ENCODE measurements at regions not wholly inside any gene's neighbourhood (a gene's known extent, or its start where the extent isn't known, plus 50 kb on each side); places are given as distances from the start of the nearest gene placed in this dataset.

DNA sequence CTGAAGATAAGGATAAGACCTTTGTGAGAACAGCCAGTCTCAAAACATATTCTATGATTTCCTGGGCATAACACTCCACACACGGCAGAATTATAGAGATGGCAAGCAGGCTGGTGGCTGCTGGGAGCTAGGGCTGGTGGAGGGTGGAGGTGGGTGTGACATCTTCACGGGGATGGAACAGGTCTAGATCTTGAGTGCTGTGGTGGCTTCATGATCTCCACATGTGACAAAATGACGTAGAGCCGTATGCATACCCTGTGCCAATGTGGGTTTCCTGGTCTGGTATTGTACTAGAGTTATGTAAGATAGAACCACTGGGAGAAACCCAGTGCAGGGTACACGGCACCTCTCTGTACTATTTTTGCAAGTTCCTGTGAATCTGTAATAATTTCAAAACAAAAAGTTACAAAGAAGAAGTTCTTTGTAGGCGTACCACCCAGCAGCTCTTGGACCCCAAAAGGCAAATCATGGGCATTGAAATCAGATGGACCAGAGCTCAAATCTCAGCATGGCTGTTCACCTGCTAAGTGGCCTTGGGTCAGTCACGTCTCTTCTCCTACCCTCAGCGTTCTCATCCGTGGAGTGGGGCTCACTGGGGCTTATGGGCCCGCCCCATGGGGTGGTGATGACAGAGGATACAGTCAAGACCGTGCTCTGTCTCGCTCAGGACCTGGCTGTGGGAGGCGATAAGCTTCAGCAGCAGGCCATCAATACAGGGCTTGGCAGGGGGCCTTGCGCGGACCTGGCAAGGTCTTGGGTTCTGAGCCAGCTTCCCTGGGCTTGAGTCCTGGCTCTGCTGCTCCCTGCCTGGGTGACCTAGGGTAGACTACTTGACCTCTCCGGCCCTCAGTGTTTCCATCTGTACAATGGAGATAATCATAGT is 74.7 kb upstream of the UNC5A start:
- Histone ChIP-seq H3K27me3 (ENCODE audit: control insufficient read depth in 1 of 2, insufficient read depth in 2 of 2, low read length in 2 of 2) (peaks cover 0 to 6% of the 10 kb centered on the region in 2 donors), H3K27ac (ENCODE audit: low read depth, low read length) (no peak overlapping the region), H3K36me3 (ENCODE audit: insufficient read depth, low read length) (no peaks in the 10 kb centered on the region), H3K9me3 (ENCODE audit: low read length) (no peaks in the 10 kb centered on the region), H3K4me1 (ENCODE audit: insufficient read depth, low read length) (no peaks in the 10 kb centered on the region), H3K4me3 (ENCODE audit: low read depth in 1 of 2, low read length in 2 of 2) (no peak overlapping the region), H3K9ac (ENCODE audit: low read length) (no peak overlapping the region)

DNA sequence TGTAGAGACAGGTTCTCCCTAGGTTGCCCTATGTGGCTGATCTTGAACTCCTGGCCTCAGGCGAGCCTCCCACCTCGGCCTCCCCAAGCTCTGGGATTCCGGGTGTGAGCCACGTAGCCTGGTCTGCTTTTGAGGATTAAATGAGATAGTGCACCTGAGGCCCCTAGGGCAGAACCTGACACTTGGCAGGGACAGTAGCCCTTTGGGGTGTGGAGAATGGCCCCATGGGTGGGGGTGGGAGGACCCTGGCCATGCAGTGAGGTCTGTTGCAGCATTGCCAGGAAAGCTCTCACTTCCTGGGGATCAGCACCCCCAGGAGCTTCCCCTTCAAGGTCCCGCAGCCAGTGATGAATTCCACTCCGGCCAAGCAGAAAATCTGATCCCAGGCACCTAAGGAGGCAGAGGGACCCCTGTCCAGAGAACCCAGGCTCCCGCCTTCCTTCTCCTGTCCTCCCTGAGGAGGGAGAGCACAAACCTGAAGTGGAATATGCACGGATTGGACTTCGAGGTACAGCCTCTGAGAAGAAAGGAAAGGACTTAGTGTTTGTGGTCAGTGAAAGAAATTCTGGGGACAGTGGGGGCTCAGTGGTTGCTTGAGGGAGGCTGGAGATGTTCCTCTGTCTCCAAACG is 73.9 kb upstream of the UNC5A start:
- H3K27ac ChIP-seq (ENCODE audit: low read depth, low read length) = no peak overlapping the region
- no peaks in the 10 kb centered on the region for H3K36me3 ChIP-seq (ENCODE audit: insufficient read depth, low read length)
- H3K9ac ChIP-seq (ENCODE audit: low read length) = no peak overlapping the region
- no peaks in the 10 kb centered on the region for H3K4me1 ChIP-seq (ENCODE audit: insufficient read depth, low read length)
- H3K9me3 ChIP-seq (ENCODE audit: low read length) = no peaks in the 10 kb centered on the region
- H3K4me3 ChIP-seq (ENCODE audit: low read depth in 1 of 2, low read length in 2 of 2) = no peak overlapping the region
- peaks cover 5 to 6% of the 10 kb centered on the region in 2 donors for H3K27me3 ChIP-seq (ENCODE audit: control insufficient read depth in 1 of 2, insufficient read depth in 2 of 2, low read length in 2 of 2)

DNA sequence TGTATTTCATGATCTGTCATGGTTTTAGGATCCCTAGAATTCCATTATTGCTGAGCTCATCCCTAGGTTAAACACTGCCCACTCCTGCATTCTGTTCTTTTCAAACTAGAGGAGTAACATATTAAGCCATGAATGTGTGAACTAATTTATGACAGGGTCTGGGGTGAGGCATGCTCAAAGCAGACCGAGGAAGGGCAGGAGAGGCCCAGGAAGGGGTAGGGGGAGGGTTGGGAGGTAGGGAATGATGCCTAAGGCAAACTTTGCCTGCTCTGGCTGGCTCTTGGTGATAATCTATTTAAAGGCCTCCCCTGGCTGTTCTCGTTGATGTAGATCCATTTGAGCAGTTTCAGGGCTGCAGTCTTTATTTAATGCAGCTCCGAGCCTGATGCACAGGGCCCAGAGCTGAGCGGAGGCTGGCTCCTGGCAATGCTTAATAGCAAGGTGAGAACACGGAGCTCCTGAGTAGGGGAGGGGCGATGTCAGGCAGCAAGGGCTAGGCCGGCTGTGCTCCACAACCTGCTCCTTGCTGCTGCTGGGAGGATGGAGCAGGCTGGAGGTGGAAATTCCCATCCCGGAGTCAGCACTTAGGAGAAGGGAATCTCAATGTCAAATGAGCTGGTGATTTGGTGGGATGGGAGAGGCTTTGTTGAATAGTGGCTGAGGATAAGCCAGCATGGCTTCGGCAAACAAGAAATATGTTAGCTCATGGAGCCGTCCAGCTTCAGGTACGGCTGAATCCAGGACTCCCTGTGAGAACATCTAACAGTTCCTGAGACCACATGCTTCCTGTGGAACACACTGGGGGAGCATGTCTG is 73.2 kb upstream of the UNC5A start:
- no peaks in the 10 kb centered on the region for H3K4me1 ChIP-seq (ENCODE audit: insufficient read depth, low read length)
- H3K27me3 ChIP-seq (ENCODE audit: control insufficient read depth in 1 of 2, insufficient read depth in 2 of 2, low read length in 2 of 2) = peaks cover 5 to 9% of the 10 kb centered on the region in 2 donors

DNA sequence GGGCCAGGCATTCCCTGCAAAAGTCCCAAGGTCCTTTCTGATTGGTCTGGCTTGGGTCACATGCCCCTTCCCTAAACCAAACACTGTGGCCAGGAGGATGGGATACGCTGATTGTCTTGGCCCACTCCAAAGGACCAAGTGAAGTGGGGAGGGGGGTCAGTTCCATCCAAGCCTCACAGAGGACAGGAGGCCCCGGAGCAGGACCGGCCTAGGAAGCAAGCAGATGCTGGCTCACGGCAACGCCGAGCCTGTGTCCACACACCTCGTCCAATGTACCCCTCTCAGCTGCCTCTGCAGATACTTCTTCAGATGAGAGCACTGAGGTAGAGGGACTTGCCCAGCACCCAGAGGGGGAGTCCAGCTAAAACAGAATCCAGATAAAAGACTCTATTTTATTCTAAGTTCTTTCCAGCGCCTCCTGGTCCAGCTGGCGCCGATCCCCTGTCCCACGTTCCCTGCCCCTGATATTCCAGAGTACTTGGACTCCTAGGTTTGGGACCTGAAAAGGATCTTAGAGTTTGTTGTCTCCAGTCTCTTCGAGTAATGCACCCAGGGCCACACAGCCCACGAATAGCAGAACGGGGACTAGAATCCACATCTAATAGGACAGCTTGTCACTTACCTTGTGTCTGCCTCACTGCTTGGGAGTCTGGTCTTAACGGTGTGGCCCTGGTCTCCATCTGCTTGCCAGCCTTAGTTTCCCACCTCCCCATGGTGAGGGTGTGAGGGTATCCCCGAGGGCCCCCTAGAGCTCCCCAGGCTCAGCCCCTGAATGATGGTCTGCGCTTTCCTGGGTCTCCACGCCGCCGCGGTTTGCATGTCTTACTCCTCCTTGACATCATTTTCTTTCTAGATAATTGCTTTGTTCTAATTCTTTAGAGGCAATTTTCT is 72.4 kb upstream of the UNC5A start:
- Histone ChIP-seq H3K4me1 (ENCODE audit: insufficient read depth, low read length) (no peaks in the 10 kb centered on the region), H3K9me3 (ENCODE audit: low read length) (no peaks in the 10 kb centered on the region), H3K9ac (ENCODE audit: low read length) (no peak overlapping the region), H3K4me3 (ENCODE audit: low read depth in 1 of 2, low read length in 2 of 2) (no peak overlapping the region), H3K27me3 (ENCODE audit: control insufficient read depth in 1 of 2, insufficient read depth in 2 of 2, low read length in 2 of 2) (peaks cover 5 to 10% of the 10 kb centered on the region in 2 donors), H3K36me3 (ENCODE audit: insufficient read depth, low read length) (no peaks in the 10 kb centered on the region), H3K27ac (ENCODE audit: low read depth, low read length) (no peak overlapping the region)

More for the DNA sequence above, 73.2 kb upstream of the UNC5A start:
- Histone ChIP-seq H3K36me3 (ENCODE audit: insufficient read depth, low read length) (no peaks in the 10 kb centered on the region), H3K9ac (ENCODE audit: low read length) (no peak overlapping the region), H3K9me3 (ENCODE audit: low read length) (no peaks in the 10 kb centered on the region), H3K4me3 (ENCODE audit: low read depth in 1 of 2, low read length in 2 of 2) (no peak overlapping the region), H3K27ac (ENCODE audit: low read depth, low read length) (no peak overlapping the region)

DNA sequence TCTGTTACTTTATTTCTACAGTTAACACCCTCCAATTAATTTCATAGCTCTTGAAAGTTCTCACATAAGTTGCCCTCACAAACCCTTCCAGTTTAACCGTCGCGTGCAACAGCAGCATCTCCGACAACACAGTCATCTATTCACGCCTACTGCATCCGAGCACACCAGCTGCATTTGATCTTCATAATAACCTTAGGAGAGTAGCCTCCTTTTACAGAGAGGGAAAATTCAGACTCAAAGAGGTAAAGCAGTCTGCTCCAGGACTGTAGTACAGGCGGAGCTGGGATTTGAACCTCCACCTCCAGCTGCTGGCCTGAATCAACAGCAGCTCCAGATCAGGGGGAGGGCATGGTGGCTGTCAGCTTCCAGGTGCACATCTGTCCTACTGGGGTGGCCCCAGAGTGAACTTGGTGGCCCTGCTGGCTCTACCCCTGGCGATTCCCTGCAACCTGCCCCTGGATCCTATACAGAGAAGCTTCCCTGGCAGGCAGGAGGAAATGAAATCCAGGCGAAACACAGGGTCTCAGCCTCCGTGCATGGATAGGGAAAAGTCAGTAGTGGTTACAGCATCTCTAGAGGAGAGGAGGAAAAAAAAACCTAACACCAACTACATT is 71.6 kb upstream of the UNC5A start:
- no peaks in the 10 kb centered on the region for H3K36me3 ChIP-seq (ENCODE audit: insufficient read depth, low read length)
- no peak overlapping the region for H3K9ac ChIP-seq (ENCODE audit: low read length)
- no peaks in the 10 kb centered on the region for H3K4me1 ChIP-seq (ENCODE audit: insufficient read depth, low read length)
- H3K4me3 ChIP-seq (ENCODE audit: low read depth in 1 of 2, low read length in 2 of 2) = no peak overlapping the region
- peaks cover 9 to 18% of the 10 kb centered on the region in 2 donors for H3K27me3 ChIP-seq (ENCODE audit: control insufficient read depth in 1 of 2, insufficient read depth in 2 of 2, low read length in 2 of 2)
- no peaks in the 10 kb centered on the region for H3K9me3 ChIP-seq (ENCODE audit: low read length)
- no peak overlapping the region for H3K27ac ChIP-seq (ENCODE audit: low read depth, low read length)

DNA sequence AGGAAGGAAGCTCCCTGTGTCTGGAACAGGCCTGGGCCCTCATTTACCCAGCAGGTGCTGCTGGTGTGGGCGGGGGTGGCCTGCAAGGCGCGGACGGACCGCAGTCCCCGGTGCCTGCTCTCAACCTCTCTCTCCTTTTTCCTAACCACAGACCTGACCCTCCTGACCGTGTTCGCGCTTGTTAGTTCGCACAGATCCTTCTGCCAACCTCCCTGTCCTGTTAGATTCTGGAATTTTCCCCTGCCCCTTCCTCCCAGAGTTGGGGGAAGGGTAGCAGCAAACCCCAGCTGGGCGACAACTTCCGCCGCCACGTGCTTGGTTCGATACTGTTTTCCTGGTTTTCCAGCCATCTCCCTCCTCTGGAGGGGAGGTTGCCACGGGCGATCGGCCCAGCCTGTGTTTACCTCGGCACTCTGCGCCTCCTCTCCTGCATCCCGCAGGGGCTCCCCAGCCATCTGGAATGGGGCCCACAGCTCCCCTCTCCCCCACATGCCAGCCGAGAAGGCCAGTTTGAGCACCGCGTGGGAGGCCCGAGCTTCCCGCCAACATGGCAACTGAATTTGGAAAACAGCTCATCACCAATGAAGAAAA is 70.8 kb upstream of the UNC5A start:
- no peak overlapping the region for H3K4me3 ChIP-seq (ENCODE audit: low read depth in 1 of 2, low read length in 2 of 2)
- no peak overlapping the region for H3K27ac ChIP-seq (ENCODE audit: low read depth, low read length)
- no peaks in the 10 kb centered on the region for H3K36me3 ChIP-seq (ENCODE audit: insufficient read depth, low read length)
- H3K27me3 ChIP-seq (ENCODE audit: control insufficient read depth in 1 of 2, insufficient read depth in 2 of 2, low read length in 2 of 2) = peaks cover 11 to 26% of the 10 kb centered on the region in 2 donors
- H3K4me1 ChIP-seq (ENCODE audit: insufficient read depth, low read length) = no peaks in the 10 kb centered on the region
- H3K9ac ChIP-seq (ENCODE audit: low read length) = no peak overlapping the region
- no peaks in the 10 kb centered on the region for H3K9me3 ChIP-seq (ENCODE audit: low read length)

DNA sequence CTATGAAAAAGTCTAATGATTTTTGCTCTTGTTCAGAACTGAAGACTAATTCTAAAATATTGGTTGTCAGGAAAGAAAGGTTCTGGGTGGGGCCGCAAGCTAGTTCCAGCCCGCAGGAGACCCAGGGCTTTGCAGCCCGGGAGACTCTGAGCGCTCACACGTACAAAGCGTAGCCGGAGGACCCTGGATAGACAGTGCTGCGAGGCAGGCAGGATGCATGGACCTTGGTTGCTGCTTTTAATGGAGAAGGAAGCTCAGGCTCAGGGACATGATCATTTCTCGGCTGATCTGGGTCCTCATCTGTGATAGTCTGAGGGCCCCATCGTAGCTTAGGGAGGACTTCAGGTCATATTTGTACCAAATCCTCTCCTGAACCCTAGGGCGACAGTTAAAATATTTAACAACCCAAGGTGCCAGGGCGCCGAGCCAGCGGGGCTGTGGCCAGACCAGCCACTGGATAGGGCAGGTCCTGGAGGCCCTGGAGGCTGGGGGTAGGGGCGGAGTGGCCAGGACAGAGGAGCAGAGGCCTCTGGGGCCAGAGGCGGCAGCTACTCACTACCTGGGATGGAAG is 70.1 kb upstream of the UNC5A start:
- no peak overlapping the region for H3K27ac ChIP-seq (ENCODE audit: low read depth, low read length)

DNA sequence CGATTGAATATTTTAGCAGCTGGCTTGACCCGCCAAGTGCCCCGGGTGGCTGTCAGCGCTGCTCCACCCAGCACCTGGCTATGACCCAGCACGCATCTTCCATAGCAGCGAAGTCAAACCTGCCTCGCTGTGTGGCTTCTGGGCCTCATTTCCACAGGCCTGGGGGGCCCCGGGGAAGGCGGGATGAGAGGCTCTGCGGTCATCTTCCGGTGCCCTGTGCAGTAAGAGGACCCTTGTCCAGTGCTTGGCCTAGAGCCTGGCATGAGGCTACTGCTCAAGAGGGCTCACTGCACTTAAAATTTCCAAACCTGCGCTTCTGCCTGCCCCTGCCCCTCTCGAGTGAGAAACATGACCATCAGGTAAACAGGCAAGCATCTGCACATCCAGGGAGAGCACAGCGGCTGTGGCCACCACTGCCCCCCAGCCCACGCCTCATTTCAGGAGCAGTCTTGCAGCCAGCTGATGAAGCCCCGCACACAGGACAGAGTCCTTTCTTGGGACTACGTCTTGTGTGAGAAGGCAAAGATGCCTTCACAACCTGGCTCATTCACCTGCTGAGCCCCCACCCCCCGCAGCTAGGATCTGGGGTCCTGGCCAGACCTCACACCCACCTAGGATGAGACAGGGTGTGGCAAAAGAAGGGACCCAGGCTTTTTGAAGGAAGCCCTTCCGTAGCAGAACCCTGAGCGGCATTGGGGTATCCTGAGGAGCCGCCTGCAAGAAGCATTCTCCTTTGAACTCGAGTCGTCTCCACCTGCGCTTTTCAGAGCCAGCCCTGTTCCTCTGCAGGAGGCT is 69.5 kb upstream of the UNC5A start:
- Histone ChIP-seq H3K36me3 (ENCODE audit: insufficient read depth, low read length) (no peaks in the 10 kb centered on the region), H3K4me1 (ENCODE audit: insufficient read depth, low read length) (no peaks in the 10 kb centered on the region), H3K9ac (ENCODE audit: low read length) (no peak overlapping the region), H3K4me3 (ENCODE audit: low read depth in 1 of 2, low read length in 2 of 2) (no peak overlapping the region), H3K9me3 (ENCODE audit: low read length) (no peaks in the 10 kb centered on the region), H3K27me3 (ENCODE audit: control insufficient read depth in 1 of 2, insufficient read depth in 2 of 2, low read length in 2 of 2) (peaks cover 11 to 35% of the 10 kb centered on the region in 2 donors), H3K27ac (ENCODE audit: low read depth, low read length) (no peak overlapping the region)

More for the DNA sequence above, 70.1 kb upstream of the UNC5A start:
- no peak overlapping the region for H3K4me3 ChIP-seq (ENCODE audit: low read depth in 1 of 2, low read length in 2 of 2)
- no peaks in the 10 kb centered on the region for H3K36me3 ChIP-seq (ENCODE audit: insufficient read depth, low read length)
- H3K9ac ChIP-seq (ENCODE audit: low read length) = no peak overlapping the region
- H3K4me1 ChIP-seq (ENCODE audit: insufficient read depth, low read length) = no peaks in the 10 kb centered on the region
- no peaks in the 10 kb centered on the region for H3K9me3 ChIP-seq (ENCODE audit: low read length)
- peaks cover 11 to 32% of the 10 kb centered on the region in 2 donors for H3K27me3 ChIP-seq (ENCODE audit: control insufficient read depth in 1 of 2, insufficient read depth in 2 of 2, low read length in 2 of 2)

DNA sequence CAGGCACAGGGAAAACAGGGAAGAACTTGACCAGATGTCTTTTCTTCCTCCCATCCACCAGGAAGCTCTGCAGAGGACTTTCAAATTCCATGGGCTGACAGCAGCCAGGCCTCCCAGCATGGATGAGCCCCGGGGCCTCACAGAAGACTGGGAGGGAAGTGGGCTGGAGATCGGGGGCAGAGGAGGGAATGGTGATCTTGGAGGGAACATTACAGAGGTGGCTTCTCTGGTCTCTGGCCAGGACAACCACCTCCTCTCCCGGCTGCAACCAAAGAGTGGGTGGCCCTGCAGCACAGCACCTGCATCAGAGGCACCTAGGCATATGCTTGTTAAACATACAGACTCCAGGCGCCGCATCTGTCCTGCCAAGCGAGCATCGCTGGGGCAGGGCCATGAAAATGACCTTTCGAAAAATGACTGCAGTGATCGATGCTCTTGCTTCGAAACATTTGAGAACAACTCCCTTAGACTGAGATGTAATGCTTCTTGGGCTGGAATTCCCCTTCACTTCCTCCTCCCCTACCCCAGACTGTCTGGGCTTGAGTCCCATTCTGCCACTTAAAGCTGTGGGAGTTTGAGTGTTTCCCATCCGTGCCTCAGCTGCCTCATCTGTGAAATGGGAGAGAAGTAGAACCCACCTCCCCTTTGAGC is 68.7 kb upstream of the UNC5A start:
- Histone ChIP-seq H3K27me3 (ENCODE audit: control insufficient read depth in 1 of 2, insufficient read depth in 2 of 2, low read length in 2 of 2) (peaks cover 11 to 42% of the 10 kb centered on the region in 2 donors), H3K4me1 (ENCODE audit: insufficient read depth, low read length) (no peaks in the 10 kb centered on the region), H3K27ac (ENCODE audit: low read depth, low read length) (no peak overlapping the region), H3K4me3 (ENCODE audit: low read depth in 1 of 2, low read length in 2 of 2) (no peak overlapping the region), H3K9me3 (ENCODE audit: low read length) (no peaks in the 10 kb centered on the region), H3K36me3 (ENCODE audit: insufficient read depth, low read length) (no peaks in the 10 kb centered on the region), H3K9ac (ENCODE audit: low read length) (no peak overlapping the region)
